Stimulated activated effector memory CD8-positive, alpha-beta T cell treated with anti-CD3 and anti-CD28 coated beads, Interleukin-12 subunit alpha, Interleukin-12 subunit beta, amount 100 ng/mL, for 72 hours (primary cell): ENCODE measurements at regions not wholly inside any gene's neighbourhood (a gene's known extent, or its start where the extent isn't known, plus 50 kb on each side); places are given as distances from the start of the nearest gene placed in this dataset.
"Not testable (repeated sequence)": the region's sequence is repeated elsewhere in the genome, so short reads cannot be mapped to it uniquely, and the experiment has no call there.

Experiments used
- ATAC-seq: fragments of 150-1000 bp; cut with Tn5 transposase; 2 replicates; pipeline ENCODE4 v1.10.0; 2021
- DNase-seq, 2 donors: peaks; one replicate each; pipeline ENCODE4 v3.0.0; 2021 to 2022; ENCODE audit warnings: low spot score in 2 of 2
- H3K27ac Mint-ChIP-seq: one replicate; pipeline ENCODE4 v1.8.0; 2022; ENCODE audit warnings: mild to moderate bottlenecking, mixed read lengths
- H3K36me3 Mint-ChIP-seq: one replicate; pipeline ENCODE4 v1.8.0; 2022; ENCODE audit warnings: mild to moderate bottlenecking, mixed read lengths
- H3K4me1 Mint-ChIP-seq: one replicate; pipeline ENCODE4 v1.8.0; 2022; ENCODE audit warnings: mixed read lengths
- H3K4me3 Mint-ChIP-seq: one replicate; pipeline ENCODE4 v1.8.0; 2022; ENCODE audit warnings: mild to moderate bottlenecking, mixed read lengths
- H3K9me3 Mint-ChIP-seq: one replicate; pipeline ENCODE4 v1.8.0; 2022; ENCODE audit warnings: mixed read lengths

GRCh38 chr6:79373880-79374279 lies 139.4 kb upstream of the HMGN3 start:
- Mint-ChIP-seq H3K9me3 (no peaks in the 10 kb centered on the region), H3K4me1 (no peaks in the 10 kb centered on the region), H3K27ac (no peak overlapping the region), H3K4me3 (no peak overlapping the region), H3K36me3 (no peaks in the 10 kb centered on the region)
- no peak for DNase-seq
- no peak for ATAC-seq

DNA sequence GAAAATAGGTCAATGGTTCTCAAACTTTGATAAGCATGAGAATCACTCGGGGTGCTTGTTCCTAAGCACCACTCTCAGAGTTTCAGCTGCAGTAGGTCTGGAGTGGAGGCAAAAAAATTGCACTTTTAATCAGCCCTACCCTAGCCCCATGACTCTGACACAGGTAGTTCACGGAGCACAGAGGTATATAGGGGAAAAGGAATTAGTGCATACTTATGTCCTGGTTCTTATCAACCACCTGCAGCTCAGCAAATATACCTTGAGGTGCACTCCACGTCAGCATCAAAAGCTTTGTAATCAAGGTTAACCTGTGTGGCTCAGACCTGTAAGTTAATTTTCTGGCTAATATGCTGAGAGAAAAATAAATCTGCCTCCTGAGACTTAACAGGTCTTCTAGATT lies 138.8 kb upstream of the HMGN3 start:
- Mint-ChIP-seq H3K36me3 (no peaks in the 10 kb centered on the region), H3K4me3 (no peak overlapping the region), H3K27ac (no peak overlapping the region), H3K9me3 (no peaks in the 10 kb centered on the region), H3K4me1 (no peaks in the 10 kb centered on the region)
- ATAC-seq (no peak), DNase-seq (no peak)

DNA sequence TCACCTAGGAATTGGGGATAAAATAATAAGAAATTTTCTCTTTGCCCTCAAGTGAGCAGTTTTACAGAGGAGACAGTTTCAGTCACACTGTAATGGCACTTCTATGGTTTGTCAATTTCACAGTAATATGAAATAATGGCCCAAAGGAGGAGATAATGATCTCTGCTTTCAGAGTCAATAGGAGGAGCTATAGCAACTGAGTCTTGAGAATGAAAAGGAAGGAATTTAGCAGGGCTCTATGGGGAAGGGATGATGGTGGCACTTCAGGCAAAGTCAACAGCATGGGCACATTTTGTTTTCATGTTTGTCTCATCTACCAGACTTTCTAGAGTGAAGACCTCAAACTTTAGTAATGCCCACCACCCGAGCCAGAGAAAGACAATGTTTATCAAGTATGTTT lies 138.3 kb upstream of the HMGN3 start:
- H3K4me3 Mint-ChIP-seq = no peak overlapping the region
- no peak overlapping the region for H3K27ac Mint-ChIP-seq
- no peaks in the 10 kb centered on the region for H3K36me3 Mint-ChIP-seq
- no peaks in the 10 kb centered on the region for H3K9me3 Mint-ChIP-seq
- DNase-seq (no peak), ATAC-seq (no peak)
- H3K4me1 Mint-ChIP-seq = no peaks in the 10 kb centered on the region

DNA sequence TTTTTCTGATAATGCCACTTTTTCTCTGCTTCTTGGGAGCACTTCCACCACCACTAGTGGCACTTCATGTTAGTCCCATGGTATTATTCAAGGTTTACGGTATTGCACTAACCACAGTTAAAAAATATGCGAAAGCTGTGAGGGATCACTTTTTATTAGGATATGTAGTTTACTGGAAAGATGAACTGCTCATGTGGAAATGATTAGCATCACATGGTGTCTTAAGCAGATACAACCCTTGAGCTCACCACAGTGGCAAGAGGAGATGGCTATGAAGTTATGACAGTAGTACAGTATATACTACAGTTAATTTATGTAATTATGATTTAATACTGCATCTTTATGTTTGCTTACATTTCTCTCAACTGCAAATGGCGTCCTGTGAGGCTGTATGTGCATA lies 134.5 kb upstream of the HMGN3 start:
- no peak overlapping the region for H3K4me3 Mint-ChIP-seq
- no peak overlapping the region for H3K27ac Mint-ChIP-seq
- H3K9me3 Mint-ChIP-seq = peaks cover 14% of the 10 kb centered on the region
- H3K4me1 Mint-ChIP-seq = no peaks in the 10 kb centered on the region
- ATAC-seq (no peak), DNase-seq (no peak)
- no peaks in the 10 kb centered on the region for H3K36me3 Mint-ChIP-seq

GRCh38 chr6:79363441-79363840 lies 129.0 kb upstream of the HMGN3 start:
- not testable (repeated sequence) for ATAC-seq, DNase-seq, H3K36me3 Mint-ChIP-seq, H3K27ac Mint-ChIP-seq, H3K4me1 Mint-ChIP-seq, H3K4me3 Mint-ChIP-seq
- peaks cover 24% of the 10 kb centered on the region for H3K9me3 Mint-ChIP-seq

DNA sequence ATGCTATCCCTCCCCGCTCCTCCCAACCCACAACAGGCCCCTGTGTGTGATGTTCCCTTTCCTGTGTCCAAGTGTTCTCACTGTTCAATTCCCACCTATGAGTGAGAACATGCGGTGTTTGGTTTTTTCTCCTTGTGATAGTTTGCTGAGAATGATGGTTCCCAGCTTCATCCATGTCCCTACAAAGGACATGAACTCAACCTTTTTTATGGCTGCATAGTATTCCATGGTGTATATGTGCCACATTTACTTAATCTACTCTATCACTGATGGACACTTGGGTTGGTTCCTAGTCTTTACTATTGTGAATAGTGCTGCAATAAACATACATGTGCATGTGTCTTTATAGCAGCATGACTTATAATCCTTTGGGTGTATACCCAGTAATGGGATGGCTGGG lies 126.6 kb upstream of the HMGN3 start:
- H3K9me3 Mint-ChIP-seq = peaks cover 15% of the 10 kb centered on the region
- not testable (repeated sequence) for H3K4me1 Mint-ChIP-seq, H3K27ac Mint-ChIP-seq, H3K4me3 Mint-ChIP-seq, H3K36me3 Mint-ChIP-seq, DNase-seq, ATAC-seq

DNA sequence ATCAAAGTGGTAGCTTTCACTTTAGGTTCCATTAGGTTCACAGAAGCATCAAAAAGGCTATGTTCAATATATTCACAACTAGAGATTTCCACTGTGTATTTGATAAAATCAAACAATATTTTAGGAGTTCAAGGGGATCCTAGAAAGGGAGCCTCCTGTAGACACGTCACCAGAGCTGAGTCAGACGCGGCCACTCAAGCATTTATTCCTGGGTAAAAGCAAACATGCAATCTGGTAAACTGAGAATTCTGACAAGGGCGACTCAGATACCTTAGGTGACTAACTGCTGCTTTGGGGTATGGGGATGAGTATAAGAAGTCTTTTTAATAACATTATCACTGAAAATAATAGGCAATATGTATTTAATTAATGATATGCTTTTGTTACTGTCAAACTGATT lies 118.7 kb upstream of the HMGN3 start:
- Mint-ChIP-seq H3K9me3 (peaks cover 6% of the 10 kb centered on the region), H3K4me3 (no peak overlapping the region), H3K36me3 (no peaks in the 10 kb centered on the region), H3K27ac (no peak overlapping the region), H3K4me1 (no peaks in the 10 kb centered on the region)
- no peak for DNase-seq
- ATAC-seq = no peak

DNA sequence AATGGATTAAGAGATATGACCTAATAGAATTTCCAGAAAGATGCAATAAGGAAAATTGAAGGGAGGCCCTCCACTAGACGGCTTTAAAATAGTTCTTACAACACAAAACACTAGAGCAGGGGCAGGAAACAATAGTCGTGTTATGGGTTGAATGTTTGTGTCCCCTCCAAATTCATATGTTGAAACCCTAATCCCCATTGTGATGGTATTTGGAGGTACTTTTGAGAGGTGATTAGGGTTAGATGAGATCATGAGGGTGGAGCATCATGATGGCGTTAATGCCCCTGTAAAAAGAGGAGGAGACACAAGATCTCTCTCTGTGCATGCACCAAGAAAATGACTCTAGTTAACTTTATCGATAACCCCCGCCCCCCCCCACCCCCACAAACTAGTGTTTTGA lies 104.0 kb upstream of the HMGN3 start:
- Mint-ChIP-seq H3K27ac (no peak overlapping the region), H3K9me3 (peaks cover 3% of the 10 kb centered on the region), H3K36me3 (no peaks in the 10 kb centered on the region), H3K4me1 (no peaks in the 10 kb centered on the region), H3K4me3 (no peak overlapping the region)
- ATAC-seq = no peak
- no peak for DNase-seq

DNA sequence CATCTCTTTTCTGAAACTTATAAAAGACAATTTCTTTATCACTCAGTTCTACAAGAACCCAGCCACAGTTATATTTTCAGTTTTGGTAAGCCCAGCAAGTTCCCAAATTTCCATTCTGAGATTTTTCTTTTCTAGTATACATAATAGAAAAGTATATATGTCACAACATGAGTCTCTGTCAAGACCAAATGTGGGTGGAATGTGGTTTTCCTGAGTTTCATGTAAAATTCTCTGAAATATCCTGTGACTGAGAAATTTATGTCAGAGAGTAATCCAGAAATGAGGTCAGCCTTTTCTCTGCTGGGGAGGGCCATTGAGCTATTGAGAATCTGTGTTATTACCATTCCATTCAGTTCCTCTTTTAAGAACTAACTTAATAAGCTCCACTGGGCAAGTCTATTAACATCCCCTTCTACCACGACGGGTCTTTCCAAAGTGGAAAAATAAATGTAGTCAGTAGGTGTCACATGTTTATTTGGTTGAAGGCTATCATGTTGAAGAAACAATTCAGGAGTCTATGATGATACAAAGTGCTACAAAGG lies 100.7 kb upstream of the HMGN3 start:
- ATAC-seq = peak; percentile 77
- DNase-seq = no peak
- H3K27ac Mint-ChIP-seq = no peak overlapping the region
- H3K4me1 Mint-ChIP-seq = no peaks in the 10 kb centered on the region
- H3K9me3 Mint-ChIP-seq = no peaks in the 10 kb centered on the region
- H3K4me3 Mint-ChIP-seq = no peak overlapping the region
- H3K36me3 Mint-ChIP-seq = no peaks in the 10 kb centered on the region

- H3K4me3 Mint-ChIP-seq = no peak overlapping the region
- DNase-seq (no peak), ATAC-seq (no peak)
- no peaks in the 10 kb centered on the region for H3K36me3 Mint-ChIP-seq
- no peak overlapping the region for H3K27ac Mint-ChIP-seq
- no peaks in the 10 kb centered on the region for H3K9me3 Mint-ChIP-seq
- H3K4me1 Mint-ChIP-seq = no peaks in the 10 kb centered on the region
Observed at GRCh38 chr6:79334674-79335073, 100.2 kb upstream of the HMGN3 start.

DNA sequence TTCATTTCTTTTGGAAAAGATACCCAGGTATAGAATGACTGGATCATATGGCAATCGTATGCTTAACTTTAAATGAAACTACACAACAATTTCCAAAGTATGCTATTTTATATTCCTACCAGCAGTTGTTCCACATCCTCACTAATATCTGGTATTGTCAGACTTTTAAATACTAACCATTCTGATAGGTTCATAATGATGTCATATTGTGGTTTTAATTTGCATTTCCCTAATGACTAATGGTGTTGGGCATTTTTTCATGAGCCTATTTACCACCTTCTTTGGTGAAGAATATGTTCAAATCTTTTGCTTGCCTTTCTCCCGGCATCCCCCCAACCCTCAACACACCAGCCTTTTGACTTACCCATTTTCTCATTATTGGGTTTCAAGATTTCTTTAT lies 96.2 kb upstream of the HMGN3 start:
- Mint-ChIP-seq H3K4me1 (no peaks in the 10 kb centered on the region), H3K4me3 (no peak overlapping the region), H3K27ac (no peak overlapping the region), H3K9me3 (no peaks in the 10 kb centered on the region), H3K36me3 (no peaks in the 10 kb centered on the region)
- DNase-seq = no peak
- no peak for ATAC-seq

GRCh38 chr6:79313254-79313653 lies 78.8 kb upstream of the HMGN3 start:
- H3K4me1 Mint-ChIP-seq = no peaks in the 10 kb centered on the region
- ATAC-seq (no peak), DNase-seq (no peak)
- no peak overlapping the region for H3K4me3 Mint-ChIP-seq
- H3K9me3 Mint-ChIP-seq = no peaks in the 10 kb centered on the region
- no peak overlapping the region for H3K27ac Mint-ChIP-seq
- H3K36me3 Mint-ChIP-seq = no peaks in the 10 kb centered on the region

- H3K4me3 Mint-ChIP-seq = no peak overlapping the region
- ATAC-seq (peak; percentile 8), DNase-seq (no peak)
- no peaks in the 10 kb centered on the region for H3K36me3 Mint-ChIP-seq
- no peaks in the 10 kb centered on the region for H3K4me1 Mint-ChIP-seq
- H3K9me3 Mint-ChIP-seq = no peaks in the 10 kb centered on the region
- H3K27ac Mint-ChIP-seq = no peak overlapping the region
Observed at GRCh38 chr6:79307321-79308036, 73.0 kb upstream of the HMGN3 start.

- Mint-ChIP-seq H3K36me3 (no peaks in the 10 kb centered on the region), H3K4me1 (no peaks in the 10 kb centered on the region), H3K4me3 (no peak overlapping the region), H3K9me3 (no peaks in the 10 kb centered on the region), H3K27ac (no peak overlapping the region)
- no peak for ATAC-seq
- no peak for DNase-seq
Observed at GRCh38 chr6:79305020-79305419, 70.5 kb upstream of the HMGN3 start.

- no peak overlapping the region for H3K4me3 Mint-ChIP-seq
- no peaks in the 10 kb centered on the region for H3K36me3 Mint-ChIP-seq
- H3K9me3 Mint-ChIP-seq = no peaks in the 10 kb centered on the region
- no peaks in the 10 kb centered on the region for H3K4me1 Mint-ChIP-seq
- ATAC-seq = no peak
- DNase-seq = no peak
- H3K27ac Mint-ChIP-seq = no peak overlapping the region
Observed at GRCh38 chr6:79302341-79302740, 67.9 kb upstream of the HMGN3 start.

GRCh38 chr6:79301290-79301689 lies 66.8 kb upstream of the HMGN3 start:
- Mint-ChIP-seq H3K4me1 (no peaks in the 10 kb centered on the region), H3K4me3 (no peak overlapping the region), H3K27ac (no peak overlapping the region), H3K36me3 (no peaks in the 10 kb centered on the region), H3K9me3 (no peaks in the 10 kb centered on the region)
- DNase-seq (no peak), ATAC-seq (no peak)

GRCh38 chr6:79296211-79296610 lies 61.7 kb upstream of the HMGN3 start:
- no peaks in the 10 kb centered on the region for H3K4me1 Mint-ChIP-seq
- H3K9me3 Mint-ChIP-seq = no peaks in the 10 kb centered on the region
- DNase-seq (no peak), ATAC-seq (no peak)
- no peaks in the 10 kb centered on the region for H3K36me3 Mint-ChIP-seq
- H3K4me3 Mint-ChIP-seq = no peak overlapping the region
- H3K27ac Mint-ChIP-seq = no peak overlapping the region
